K562 (cell line): ENCODE measurements at regions not wholly inside any gene's neighbourhood (a gene's known extent, or its start where the extent isn't known, plus 50 kb on each side); places are given as distances from the start of the nearest gene placed in this dataset.

Experiments used
- ESRRA ChIP-seq: fragments of 450-650 bp; IDR thresholded peaks from 2 replicates; pipeline ENCODE4 v1.6.1; 2014; ENCODE audit warnings: low read depth, mild to moderate bottlenecking, moderate library complexity, borderline replicate concordance
- POLR2AphosphoS2 ChIP-seq: IDR thresholded peaks from 2 replicates; pipeline ENCODE4 v1.6.1; 2012; ENCODE audit warnings: low read length, improper control_type of control experiment
- ZNF232 ChIP-seq: sonication (generic); formaldehyde crosslinking; IDR thresholded peaks from 2 replicates; pipeline ENCODE4 v1.8.0; 2022; ENCODE audit warnings: mild to moderate bottlenecking, missing genetic modification reagents

- TF ChIP-seq ZNF232 (CRISPR knock-in tag), result no peak
- TF ChIP-seq ESRRA, result no peak
- TF ChIP-seq POLR2AphosphoS2, result no peak
Observed at GRCh38 chr11:114782650-114783310, 104.5 kb downstream of the NXPE2 start.
